GM12892 (cell line): ENCODE measurements at regions not wholly inside any gene's neighbourhood (a gene's known extent, or its start where the extent isn't known, plus 50 kb on each side); places are given as distances from the start of the nearest gene placed in this dataset.

Source experiments
- POLR2A ChIP-seq: IDR thresholded peaks from 2 replicates; pipeline ENCODE4 v1.6.1; 2011; ENCODE audit warnings: low read depth, low read length, control low read depth
- POLR2AphosphoS5 ChIP-seq: IDR thresholded peaks from 2 replicates; pipeline ENCODE4 v1.6.1; 2011; ENCODE audit warnings: low read depth, low read length, control low read depth
- TAF1 ChIP-seq: IDR thresholded peaks from 2 replicates; pipeline ENCODE4 v1.6.1; 2011; ENCODE audit warnings: low read depth, mild to moderate bottlenecking, control low read depth, low read length, borderline replicate concordance

DNA sequence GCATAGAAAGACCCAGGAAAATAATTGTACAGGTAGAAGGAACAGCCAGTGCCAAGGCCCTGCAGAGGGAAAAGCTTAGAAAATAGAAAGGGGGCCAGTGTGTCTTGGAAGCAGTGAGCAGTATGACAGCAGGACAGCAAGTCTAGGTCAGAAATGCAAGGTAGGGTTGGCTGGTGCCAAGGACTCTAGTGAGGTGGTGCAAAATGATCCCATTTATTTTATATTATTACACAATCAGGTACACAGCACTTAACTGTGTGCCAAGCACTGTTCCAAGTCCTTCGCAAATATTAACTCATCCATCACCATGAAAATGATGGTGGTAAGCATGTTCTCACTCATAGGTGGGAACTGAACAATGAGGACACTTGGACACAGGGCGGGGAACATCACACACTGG lies 100.0 kb downstream of the AQP4 start:
- no peak for TF ChIP-seq POLR2A
- no peak for TF ChIP-seq POLR2AphosphoS5
- TF ChIP-seq TAF1 = no peak
